ENCODE measurements at regions not wholly inside any gene's neighbourhood (a gene's known extent, or its start where the extent isn't known, plus 50 kb on each side); places are given as distances from the start of the nearest gene placed in this dataset.
A peak's percentile ranks its signal among the peaks of the same experiment; 100 is the strongest.
"Not testable (repeated sequence)": the region's sequence is repeated elsewhere in the genome, so short reads cannot be mapped to it uniquely, and the experiment has no call there.

- no peak for TF ChIP-seq CTCF (IDR thresholded peaks at IDR 0.05; ENCODE audit: low read depth, low read length, missing control alignments)
- Histone ChIP-seq H3K27ac (peak overlapping the region; percentile 83), H3K27me3 (replicated peaks) (no peaks in the 10 kb centered on the region), H3K36me3 (replicated peaks) (no peaks in the 10 kb centered on the region), H3K4me3 (ENCODE audit: low read depth, low read length) (no peak overlapping the region)
- in situ Hi-C loops (cut with HindIII; ENCODE audit: low pct_ligation_motif_present, low sequenced_read_pairs), result no loop called here
- DNase-seq, result peak; percentile 45
Measured at GRCh38 chr4:129254126-129254525, 158.2 kb downstream of the C4orf33 start.

- no peak overlapping the region for H3K4me3 ChIP-seq (ENCODE audit: low read depth, low read length)
- in situ Hi-C loops (cut with HindIII; ENCODE audit: low pct_ligation_motif_present, low sequenced_read_pairs), result no loop called here
- no peak for TF ChIP-seq CTCF (IDR thresholded peaks at IDR 0.05; ENCODE audit: low read depth, low read length, missing control alignments)
- no peak for DNase-seq
- no peaks in the 10 kb centered on the region for H3K36me3 ChIP-seq (replicated peaks)
- H3K27ac ChIP-seq, result peak overlapping the region; percentile 83
- no peaks in the 10 kb centered on the region for H3K27me3 ChIP-seq (replicated peaks)
Measured at GRCh38 chr4:129254526-129254925, 158.6 kb downstream of the C4orf33 start.

GRCh38 chr4:129261584-129261983, 165.6 kb downstream of the C4orf33 start:
- no peaks in the 10 kb centered on the region for H3K36me3 ChIP-seq (replicated peaks)
- no peak for TF ChIP-seq CTCF (IDR thresholded peaks at IDR 0.05; ENCODE audit: low read depth, low read length, missing control alignments)
- H3K27me3 ChIP-seq (replicated peaks), result no peaks in the 10 kb centered on the region
- H3K27ac ChIP-seq, result no peak overlapping the region
- in situ Hi-C loops (cut with HindIII; ENCODE audit: low pct_ligation_motif_present, low sequenced_read_pairs), result no loop called here
- no peak for DNase-seq
- H3K4me3 ChIP-seq (ENCODE audit: low read depth, low read length), result no peak overlapping the region

GRCh38 chr4:129264008-129264657, 168.2 kb downstream of the C4orf33 start:
- no peak for DNase-seq
- no peak for TF ChIP-seq CTCF (IDR thresholded peaks at IDR 0.05; ENCODE audit: low read depth, low read length, missing control alignments)
- in situ Hi-C loops (cut with HindIII; ENCODE audit: low pct_ligation_motif_present, low sequenced_read_pairs), result no loop called here
- Histone ChIP-seq H3K36me3 (replicated peaks) (no peaks in the 10 kb centered on the region), H3K27me3 (replicated peaks) (no peaks in the 10 kb centered on the region), H3K4me3 (ENCODE audit: low read depth, low read length) (no peak overlapping the region), H3K27ac (no peak overlapping the region)

- in situ Hi-C loops (cut with HindIII; ENCODE audit: low pct_ligation_motif_present, low sequenced_read_pairs), result no loop called here
- H3K27me3 ChIP-seq (replicated peaks), result no peaks in the 10 kb centered on the region
- no peak for TF ChIP-seq CTCF (IDR thresholded peaks at IDR 0.05; ENCODE audit: low read depth, low read length, missing control alignments)
- DNase-seq, result no peak
- H3K4me3 ChIP-seq (ENCODE audit: low read depth, low read length), result no peak overlapping the region
- H3K27ac ChIP-seq, result no peak overlapping the region
- no peaks in the 10 kb centered on the region for H3K36me3 ChIP-seq (replicated peaks)
Measured at GRCh38 chr4:129278868-129279267, 182.9 kb downstream of the C4orf33 start.

GRCh38 chr4:129282293-129282692, 186.3 kb downstream of the C4orf33 start:
- no peak for DNase-seq
- in situ Hi-C loops (cut with HindIII; ENCODE audit: low pct_ligation_motif_present, low sequenced_read_pairs), result no loop called here
- no peak for TF ChIP-seq CTCF (IDR thresholded peaks at IDR 0.05; ENCODE audit: low read depth, low read length, missing control alignments)
- no peak overlapping the region for H3K4me3 ChIP-seq (ENCODE audit: low read depth, low read length)
- no peak overlapping the region for H3K27ac ChIP-seq
- no peaks in the 10 kb centered on the region for H3K36me3 ChIP-seq (replicated peaks)
- no peaks in the 10 kb centered on the region for H3K27me3 ChIP-seq (replicated peaks)

GRCh38 chr4:129292194-129292593, 196.2 kb downstream of the C4orf33 start:
- H3K27me3 ChIP-seq (replicated peaks); H3K27ac ChIP-seq; DNase-seq; in situ Hi-C loops (cut with HindIII; ENCODE audit: low pct_ligation_motif_present, low sequenced_read_pairs); H3K4me3 ChIP-seq (ENCODE audit: low read depth, low read length); H3K36me3 ChIP-seq (replicated peaks): not testable (repeated sequence)

Measured in brain microvascular endothelial cell (primary cell).